NCI-H524 (cell line): ENCODE measurements at regions not wholly inside any gene's neighbourhood (a gene's known extent, or its start where the extent isn't known, plus 50 kb on each side); places are given as distances from the start of the nearest gene placed in this dataset.
"Not testable (repeated sequence)": the region's sequence is repeated elsewhere in the genome, so short reads cannot be mapped to it uniquely, and the experiment has no call there.

Experiments
- DNase-seq, 2 experiments: peaks; one replicate each; lab custom pipeline; 2025; lab: John Stamatoyannopoulos, UW

- DNase-seq: no peak
Measured at GRCh38 chr14:83894568-83894967, 1635.4 kb upstream of the FLRT2 start.

DNA sequence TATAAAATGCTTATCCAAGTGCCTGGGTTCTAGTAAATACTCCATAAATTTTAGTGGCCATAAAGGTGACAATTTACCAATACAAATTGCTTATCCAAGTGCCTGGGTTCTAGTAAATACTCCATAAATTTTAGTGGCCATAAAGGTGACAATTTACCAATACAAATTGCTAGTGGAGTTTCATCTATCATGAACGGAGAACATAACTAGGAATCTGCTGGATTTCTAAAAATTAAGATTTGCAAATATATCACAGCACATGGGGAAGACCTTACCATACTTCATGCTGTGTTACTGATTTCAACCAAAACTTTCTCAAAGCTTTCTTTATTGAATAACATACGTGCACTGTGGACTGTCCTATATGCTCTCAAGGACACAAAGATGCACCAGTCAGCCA lies 1631.4 kb upstream of the FLRT2 start:
- DNase-seq: not testable (repeated sequence)

- no peak for DNase-seq
Measured at GRCh38 chr14:83899706-83900105, 1630.2 kb upstream of the FLRT2 start.

DNA sequence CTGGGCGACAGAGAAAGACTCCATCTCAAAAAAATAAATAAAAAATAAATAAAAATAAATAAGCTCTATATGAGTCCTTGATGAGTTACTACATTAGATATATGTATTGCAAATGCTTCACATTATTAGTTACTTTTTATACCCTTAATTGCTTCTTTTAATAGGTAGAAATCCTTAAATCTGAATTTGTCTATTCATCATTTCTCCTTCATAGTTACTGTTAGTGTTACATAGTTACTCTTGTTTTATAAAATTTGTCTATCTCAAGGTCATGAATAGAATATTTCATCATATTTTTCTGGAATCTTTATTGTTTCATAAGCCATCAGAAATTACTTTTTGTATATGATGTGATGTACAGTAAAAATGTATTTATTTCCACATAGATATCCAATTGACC lies 1624.8 kb upstream of the FLRT2 start:
- no peak for DNase-seq

- no peak for DNase-seq
Measured at GRCh38 chr14:83908419-83908818, 1621.5 kb upstream of the FLRT2 start.

DNA sequence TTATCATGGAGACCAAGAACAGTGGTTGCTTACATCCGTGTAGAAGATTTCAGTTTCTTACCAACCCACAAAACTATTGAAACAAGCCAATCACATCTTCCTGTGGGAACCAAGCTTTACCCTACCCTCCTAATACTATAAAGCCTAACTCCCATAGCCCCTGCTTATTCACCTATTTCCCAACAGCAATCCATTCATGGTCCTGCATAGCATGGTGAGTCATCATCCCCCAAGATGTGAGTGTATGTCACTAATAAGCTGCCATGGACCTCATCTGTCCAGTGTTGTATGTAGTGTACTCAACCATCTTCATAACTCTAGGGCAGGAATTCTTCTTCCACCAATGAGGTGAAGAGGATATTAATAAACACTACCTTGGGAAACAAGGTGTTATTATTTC lies 1620.4 kb upstream of the FLRT2 start:
- DNase-seq: no peak

- no peak for DNase-seq
Measured at GRCh38 chr14:83912032-83912642, 1617.8 kb upstream of the FLRT2 start.

DNA sequence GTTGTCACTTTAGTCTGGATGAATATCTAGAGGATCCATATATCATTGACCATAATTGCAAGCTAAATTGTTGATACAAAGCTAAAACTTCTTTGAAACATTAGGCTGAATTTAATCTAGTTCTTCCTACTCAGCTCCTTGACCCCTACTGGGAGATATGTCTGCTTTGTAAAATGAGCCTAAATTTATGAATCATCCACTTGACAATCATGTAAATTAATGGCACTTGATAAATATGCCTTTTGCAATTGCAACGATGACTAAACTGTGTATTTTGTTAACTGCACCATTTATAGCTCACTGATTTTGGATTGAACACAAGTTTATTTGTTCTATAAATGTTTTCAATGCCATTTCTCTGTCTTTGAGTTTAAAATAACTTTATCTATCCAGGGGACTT lies 1616.5 kb upstream of the FLRT2 start:
- DNase-seq: no peak

DNA sequence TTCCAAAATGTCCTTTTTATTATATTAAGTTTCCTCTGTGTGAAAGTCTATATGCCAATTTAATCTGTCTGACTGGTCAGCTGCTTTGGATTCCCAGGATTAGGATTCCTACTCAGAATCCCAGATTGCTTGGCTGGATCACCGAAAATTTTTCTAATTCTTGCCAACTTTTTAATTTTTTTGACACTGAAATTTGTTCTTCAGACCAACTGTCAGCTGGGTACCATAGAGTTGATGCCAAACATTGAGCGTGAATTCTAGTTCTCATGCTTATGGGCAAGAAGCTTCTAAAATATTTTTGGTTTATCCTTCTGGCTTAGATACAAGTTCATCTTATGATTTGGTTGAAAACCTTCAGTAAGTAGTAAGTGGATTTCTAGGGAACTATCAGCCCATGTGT lies 1611.4 kb upstream of the FLRT2 start:
- DNase-seq: no peak

DNA sequence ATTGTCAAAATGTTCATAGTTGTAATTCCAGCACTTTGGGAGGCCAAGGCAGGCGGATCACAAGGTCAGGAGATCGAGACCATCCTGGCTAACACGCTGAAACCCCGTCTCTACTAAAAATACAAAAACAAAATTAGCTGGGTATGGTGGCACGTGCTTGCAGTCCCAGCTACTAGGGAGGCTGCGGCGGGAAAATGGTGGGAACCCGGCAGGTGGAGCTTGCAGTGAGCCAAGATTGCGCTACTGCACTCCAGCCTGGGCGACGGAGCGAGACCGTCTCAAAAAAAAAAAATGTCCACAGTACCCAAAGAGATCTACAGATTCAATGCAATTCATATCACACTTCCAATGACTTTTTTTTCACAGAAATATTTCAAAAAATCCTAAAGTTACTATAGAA lies 1610.3 kb upstream of the FLRT2 start:
- DNase-seq: not testable (repeated sequence)

- DNase-seq: no peak
Measured at GRCh38 chr14:83923842-83924241, 1606.1 kb upstream of the FLRT2 start.

DNA sequence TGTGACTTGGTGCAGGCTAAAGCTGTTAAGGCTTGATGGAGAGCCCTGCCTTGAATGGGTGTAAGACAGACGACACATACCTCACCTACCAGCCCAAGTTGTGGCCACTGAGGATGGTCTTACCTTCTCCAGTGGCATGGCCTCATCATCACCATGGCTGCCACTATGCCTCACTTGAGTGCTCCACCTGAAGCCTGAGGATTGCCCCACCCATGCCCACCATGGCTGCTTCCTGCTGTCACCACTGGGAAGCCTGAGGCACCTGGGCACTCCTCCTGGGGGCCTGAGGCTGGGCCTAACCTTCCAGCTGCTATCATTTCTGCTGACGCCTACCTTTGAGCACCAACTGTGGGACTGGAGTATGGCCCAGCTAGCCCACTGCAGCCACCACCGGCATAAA lies 1605.7 kb upstream of the FLRT2 start:
- DNase-seq: no peak

- peak in 1 of 2 experiments; percentile 35 for DNase-seq
Measured at GRCh38 chr14:83940253-83940652, 1589.7 kb upstream of the FLRT2 start.

- no peak for DNase-seq
Measured at GRCh38 chr14:83958359-83958758, 1571.6 kb upstream of the FLRT2 start.

GRCh38 chr14:83960832-83961512 lies 1569.0 kb upstream of the FLRT2 start:
- no peak for DNase-seq

- DNase-seq: no peak
Measured at GRCh38 chr14:83969998-83970397, 1559.9 kb upstream of the FLRT2 start.

GRCh38 chr14:83972631-83973030 lies 1557.3 kb upstream of the FLRT2 start:
- DNase-seq: no peak

DNA sequence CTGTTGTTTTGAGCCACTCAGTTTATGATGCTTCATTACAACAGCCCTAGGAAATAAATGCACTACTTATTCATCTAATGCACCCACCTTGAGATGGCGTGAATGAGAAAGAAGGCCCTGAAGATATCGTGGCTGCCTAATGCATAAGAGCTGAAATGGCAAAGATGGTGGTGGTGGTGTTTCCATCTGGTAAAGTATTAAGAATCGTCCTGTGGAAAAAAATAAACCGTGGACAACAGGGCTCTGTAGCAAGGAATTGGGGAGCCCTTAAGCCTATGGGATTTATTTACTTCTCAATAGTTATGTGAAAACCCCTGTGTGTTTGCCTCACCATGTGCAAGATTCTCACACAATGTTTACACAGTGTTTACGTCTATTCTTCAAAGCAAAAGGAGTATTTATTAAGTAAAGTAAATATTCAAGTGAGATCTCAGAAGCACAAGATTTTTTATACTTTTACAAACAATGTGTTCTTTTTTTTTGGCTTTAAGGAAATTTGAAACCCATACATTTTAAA lies 1555.2 kb upstream of the FLRT2 start:
- DNase-seq: no peak

GRCh38 chr14:83975435-83975834 lies 1554.5 kb upstream of the FLRT2 start:
- no peak for DNase-seq

- no peak for DNase-seq
Measured at GRCh38 chr14:83975841-83976770, 1553.8 kb upstream of the FLRT2 start.

- no peak for DNase-seq
Measured at GRCh38 chr14:83977583-83977982, 1552.4 kb upstream of the FLRT2 start.

- DNase-seq: not testable (repeated sequence)
Measured at GRCh38 chr14:83981676-83982258, 1548.2 kb upstream of the FLRT2 start.
